HL-60/S4 treated with retinoic acid at 250 ng/mL for 4 days and 3 days (cell line): ENCODE measurements at regions not wholly inside any gene's neighbourhood (a gene's known extent, or its start where the extent isn't known, plus 50 kb on each side); places are given as distances from the start of the nearest gene placed in this dataset.

Experiments used
- in situ Hi-C: fragments of 300-500 bp; cut with MboI; formaldehyde crosslinking; loops from 2 replicates; pipeline ENCODE4 v1.7.0; 2022; ENCODE audit warnings: low sequenced_read_pairs

- in situ Hi-C loops: no loop called here
Observed at GRCh38 chr10:44201011-44201410, 183.9 kb downstream of the CXCL12 start.

- in situ Hi-C loops: no loop called here
Observed at GRCh38 chr10:44199991-44200655, 184.8 kb downstream of the CXCL12 start.

GRCh38 chr10:44199267-44199666 lies 185.6 kb downstream of the CXCL12 start:
- in situ Hi-C loops: no loop called here

GRCh38 chr10:44198780-44199097 lies 186.2 kb downstream of the CXCL12 start:
- in situ Hi-C loops: no loop called here

- in situ Hi-C loops: no loop called here
Observed at GRCh38 chr10:44198096-44198779, 186.7 kb downstream of the CXCL12 start.

GRCh38 chr10:44197646-44198045 lies 187.3 kb downstream of the CXCL12 start:
- in situ Hi-C loops: no loop called here

GRCh38 chr10:44196336-44196735 lies 188.6 kb downstream of the CXCL12 start:
- in situ Hi-C loops: no loop called here

GRCh38 chr10:44196008-44196320 lies 188.9 kb downstream of the CXCL12 start:
- in situ Hi-C loops: no loop called here

GRCh38 chr10:44195112-44196007 lies 189.5 kb downstream of the CXCL12 start:
- in situ Hi-C loops: no loop called here

- in situ Hi-C loops: no loop called here
Observed at GRCh38 chr10:44194435-44194834, 190.5 kb downstream of the CXCL12 start.

GRCh38 chr10:44193567-44194220 lies 191.2 kb downstream of the CXCL12 start:
- in situ Hi-C loops: no loop called here

- in situ Hi-C loops: no loop called here
Observed at GRCh38 chr10:44193166-44193565, 191.7 kb downstream of the CXCL12 start.

- in situ Hi-C loops: no loop called here
Observed at GRCh38 chr10:44192435-44192834, 192.5 kb downstream of the CXCL12 start.

GRCh38 chr10:44190541-44190940 lies 194.4 kb downstream of the CXCL12 start:
- in situ Hi-C loops: no loop called here

GRCh38 chr10:44186821-44187220 lies 198.1 kb downstream of the CXCL12 start:
- in situ Hi-C loops: no loop called here

- in situ Hi-C loops: no loop called here
Observed at GRCh38 chr10:44186150-44186549, 198.7 kb downstream of the CXCL12 start.

- in situ Hi-C loops: no loop called here
Observed at GRCh38 chr10:44185315-44185666, 199.6 kb downstream of the CXCL12 start.

GRCh38 chr10:44184633-44185314 lies 200.1 kb downstream of the CXCL12 start:
- in situ Hi-C loops: no loop called here

- in situ Hi-C loops: no loop called here
Observed at GRCh38 chr10:44183667-44184632, 200.9 kb downstream of the CXCL12 start.

- in situ Hi-C loops: no loop called here
Observed at GRCh38 chr10:44182909-44183308, 202.0 kb downstream of the CXCL12 start.
